ENCODE measurements at regions not wholly inside any gene's neighbourhood (a gene's known extent, or its start where the extent isn't known, plus 50 kb on each side); places are given as distances from the start of the nearest gene placed in this dataset.

DNA sequence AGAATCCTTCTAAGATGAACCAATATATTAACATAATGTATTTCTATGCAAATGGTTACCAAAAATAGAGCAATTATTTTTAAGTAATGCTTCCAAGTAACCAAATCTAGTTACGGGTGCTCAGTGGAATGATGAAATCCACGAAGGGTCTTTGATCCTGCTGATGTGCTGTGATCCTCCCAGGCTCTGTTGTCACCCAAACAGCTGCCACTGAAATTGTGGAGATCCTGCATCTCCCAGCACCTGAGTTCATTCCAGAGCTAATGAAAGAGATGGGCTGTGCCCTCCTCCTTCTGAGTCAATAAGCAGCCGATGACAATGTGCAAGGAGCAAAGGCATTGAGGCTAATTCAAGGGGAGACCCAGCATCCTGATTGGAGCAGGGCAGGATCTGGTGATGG, 362.4 kb upstream of the SOX11 start:
- TF ChIP-seq, protein P1, sequence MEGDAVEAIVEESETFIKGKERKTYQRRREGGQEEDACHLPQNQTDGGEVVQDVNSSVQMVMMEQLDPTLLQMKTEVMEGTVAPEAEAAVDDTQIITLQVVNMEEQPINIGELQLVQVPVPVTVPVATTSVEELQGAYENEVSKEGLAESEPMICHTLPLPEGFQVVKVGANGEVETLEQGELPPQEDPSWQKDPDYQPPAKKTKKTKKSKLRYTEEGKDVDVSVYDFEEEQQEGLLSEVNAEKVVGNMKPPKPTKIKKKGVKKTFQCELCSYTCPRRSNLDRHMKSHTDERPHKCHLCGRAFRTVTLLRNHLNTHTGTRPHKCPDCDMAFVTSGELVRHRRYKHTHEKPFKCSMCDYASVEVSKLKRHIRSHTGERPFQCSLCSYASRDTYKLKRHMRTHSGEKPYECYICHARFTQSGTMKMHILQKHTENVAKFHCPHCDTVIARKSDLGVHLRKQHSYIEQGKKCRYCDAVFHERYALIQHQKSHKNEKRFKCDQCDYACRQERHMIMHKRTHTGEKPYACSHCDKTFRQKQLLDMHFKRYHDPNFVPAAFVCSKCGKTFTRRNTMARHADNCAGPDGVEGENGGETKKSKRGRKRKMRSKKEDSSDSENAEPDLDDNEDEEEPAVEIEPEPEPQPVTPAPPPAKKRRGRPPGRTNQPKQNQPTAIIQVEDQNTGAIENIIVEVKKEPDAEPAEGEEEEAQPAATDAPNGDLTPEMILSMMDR (IDR thresholded peaks at IDR 0.05; ENCODE audit: low read depth, low read length, poor library complexity, severe bottlenecking): no peak
- TF ChIP-seq EZH2phosphoT487 (IDR thresholded peaks at IDR 0.05; ENCODE audit: borderline replicate concordance, low read length): no peak
